Keratinocyte (primary cell): ENCODE measurements at regions not wholly inside any gene's neighbourhood (a gene's known extent, or its start where the extent isn't known, plus 50 kb on each side); places are given as distances from the start of the nearest gene placed in this dataset.

ENCODE experiments used
- DNase-seq: peaks from one replicate; pipeline ENCODE4 v3.0.0-alpha.2; 2011; ENCODE audit warnings: low read depth, missing footprints, low spot score
- FAIRE-seq: peaks from 2 replicates; lab custom pipeline; 2011; peaks lifted over from hg19 to GRCh38; lab: Jason Lieb, UNC
- H2AFZ ChIP-seq: 2 replicates; pipeline ENCODE4 v1.6.0; 2012; ENCODE audit warnings: low read length, control low read depth, inconsistent platforms; ENCODE audit not compliant: control insufficient read depth
- H3K27ac ChIP-seq: 2 replicates; pipeline ENCODE4 v1.5.1; 2011; ENCODE audit warnings: low read length; ENCODE audit not compliant: control insufficient read depth, insufficient read depth
- H3K27me3 ChIP-seq: 3 replicates; pipeline ENCODE4 v1.6.0; 2011; ENCODE audit warnings: low read length; ENCODE audit not compliant: control insufficient read depth, insufficient read depth; ENCODE audit errors: extremely low read depth
- H3K36me3 ChIP-seq, 2 experiments: 2 replicates in 1 of 2; 3 replicates in 1 of 2; pipeline ENCODE4 v1.5.1; 2011; ENCODE audit warnings: low read length in 2 of 2, mild to moderate bottlenecking in 1 of 2; ENCODE audit not compliant: control insufficient read depth in 2 of 2, insufficient read depth in 2 of 2; ENCODE audit errors: extremely low read depth in 1 of 2
- H3K4me1 ChIP-seq: 3 replicates; pipeline ENCODE4 v1.5.1; 2011; ENCODE audit warnings: low read length; ENCODE audit not compliant: control insufficient read depth, insufficient read depth; ENCODE audit errors: extremely low read depth
- H3K4me2 ChIP-seq: 3 replicates; pipeline ENCODE4 v1.6.0; 2011; ENCODE audit warnings: low read depth, low read length; ENCODE audit not compliant: control insufficient read depth, insufficient read depth; ENCODE audit errors: extremely low read depth
- H3K4me3 ChIP-seq, 3 experiments: fragments of 200-600 bp in 1 of 3; sonication (generic) in 1 of 3; 2 replicates in 2 of 3; 3 replicates in 1 of 3; pipeline ENCODE4 v1.5.1; 2011 to 2016; ENCODE audit warnings: low read length in 3 of 3, mild to moderate bottlenecking in 3 of 3, control low read depth in 2 of 3, inconsistent platforms in 1 of 3, low read depth in 1 of 3, mixed read lengths in 1 of 3, mixed run types in 1 of 3, moderate library complexity in 1 of 3; ENCODE audit not compliant: control insufficient read depth in 2 of 3, insufficient read depth in 2 of 3; ENCODE audit errors: extremely low read depth in 1 of 3
- H3K79me2 ChIP-seq: 2 replicates; pipeline ENCODE4 v1.6.0; 2012; ENCODE audit warnings: low read length; ENCODE audit not compliant: control insufficient read depth, insufficient read depth
- H3K9ac ChIP-seq: 3 replicates; pipeline ENCODE4 v1.6.0; 2011; ENCODE audit warnings: low read length; ENCODE audit not compliant: control insufficient read depth, insufficient read depth; ENCODE audit errors: extremely low read depth
- H3K9me1 ChIP-seq: 3 replicates; pipeline ENCODE4 v1.6.0; 2011; ENCODE audit warnings: low read length; ENCODE audit not compliant: control insufficient read depth, insufficient read depth; ENCODE audit errors: extremely low read depth
- H3K9me3 ChIP-seq: 2 replicates; pipeline ENCODE4 v1.5.1; 2012; ENCODE audit warnings: low read depth, low read length; ENCODE audit not compliant: control insufficient read depth
- H4K20me1 ChIP-seq: 3 replicates; pipeline ENCODE4 v1.6.0; 2011; ENCODE audit warnings: low read length; ENCODE audit not compliant: control insufficient read depth, insufficient read depth; ENCODE audit errors: extremely low read depth
- EZH2 ChIP-seq: IDR thresholded peaks from one replicate; pipeline ENCODE4 v1.6.1; 2012; ENCODE audit warnings: inconsistent platforms, mild to moderate bottlenecking, low read length, moderate library complexity
- dilution Hi-C: fragments of 300-500 bp; cut with MboI; formaldehyde crosslinking; loops from one replicate; pipeline ENCODE4 v1.7.0; 2020; ENCODE audit warnings: low sequenced_read_pairs; ENCODE audit not compliant: extremely low pct_ligation_motif_present
- TF ChIP-seq, protein P1 (sequence below), 3 experiments: IDR thresholded peaks in 1 of 3; conservative IDR thresholded peaks in 1 of 3; optimal IDR thresholded peaks in 1 of 3; 2 replicates in 2 of 3; 3 replicates in 1 of 3; pipeline versions ENCODE3 to v1.5.1; 2011; ENCODE audit warnings: low read length in 3 of 3, mild to moderate bottlenecking in 3 of 3, moderate library complexity in 2 of 3, control low read depth in 1 of 3, inconsistent platforms in 1 of 3; ENCODE audit not compliant: insufficient read depth in 2 of 3; ENCODE audit errors: extremely low read depth in 1 of 3

DNA sequence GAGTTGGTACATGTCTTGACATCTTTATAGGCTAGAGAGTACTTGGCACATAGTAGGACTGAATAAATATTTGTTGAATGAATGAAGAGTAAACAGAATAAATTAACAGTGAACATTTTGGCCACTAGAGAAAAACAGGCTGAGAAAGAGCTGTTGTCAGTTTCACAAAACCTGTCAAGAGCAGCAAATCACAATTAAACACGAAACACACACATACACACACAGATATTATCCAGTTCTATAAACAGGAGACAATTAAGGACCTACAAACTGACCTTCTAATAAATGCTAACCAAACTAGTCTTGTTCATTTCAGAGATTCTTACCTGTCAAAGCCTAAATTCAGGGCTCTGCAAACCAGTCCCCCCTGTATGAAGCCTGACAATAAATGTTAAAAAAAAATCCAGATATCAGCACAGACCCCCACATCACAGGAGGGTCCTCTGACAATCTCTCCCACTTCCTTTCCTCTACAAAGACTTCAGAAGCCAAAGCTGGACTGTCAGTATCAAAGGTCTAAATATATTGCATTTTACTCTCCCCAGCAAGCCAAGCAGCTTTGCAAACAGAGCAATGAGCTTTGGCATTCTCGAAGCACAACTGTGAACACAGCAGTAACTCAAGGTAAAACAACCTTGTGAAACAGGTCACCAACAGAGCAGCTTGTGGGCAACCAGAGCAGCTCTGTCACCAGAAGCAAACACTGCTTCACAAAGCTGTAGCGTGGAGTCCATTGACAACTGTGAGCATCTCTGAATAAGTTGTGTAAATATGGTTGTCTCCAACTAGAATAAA, 229.9 kb downstream of the TBXT start:
- Histone ChIP-seq H3K79me2 (no peaks in the 10 kb centered on the region), H3K27ac (no peak overlapping the region), H3K4me3 (no peak overlapping the region), H3K36me3 (no peaks in the 10 kb centered on the region), H2AFZ (no peak overlapping the region), H3K9me3 (peaks cover 2% of the 10 kb centered on the region), H3K27me3 (no peaks in the 10 kb centered on the region), H3K4me1 (no peaks in the 10 kb centered on the region), H3K9ac (no peak overlapping the region), H3K9me1 (no peaks in the 10 kb centered on the region), H4K20me1 (no peaks in the 10 kb centered on the region), H3K4me2 (no peak overlapping the region)
- FAIRE-seq = no peak
- no peak for DNase-seq
- dilution Hi-C loops = no loop called here
- TF ChIP-seq, protein P1, sequence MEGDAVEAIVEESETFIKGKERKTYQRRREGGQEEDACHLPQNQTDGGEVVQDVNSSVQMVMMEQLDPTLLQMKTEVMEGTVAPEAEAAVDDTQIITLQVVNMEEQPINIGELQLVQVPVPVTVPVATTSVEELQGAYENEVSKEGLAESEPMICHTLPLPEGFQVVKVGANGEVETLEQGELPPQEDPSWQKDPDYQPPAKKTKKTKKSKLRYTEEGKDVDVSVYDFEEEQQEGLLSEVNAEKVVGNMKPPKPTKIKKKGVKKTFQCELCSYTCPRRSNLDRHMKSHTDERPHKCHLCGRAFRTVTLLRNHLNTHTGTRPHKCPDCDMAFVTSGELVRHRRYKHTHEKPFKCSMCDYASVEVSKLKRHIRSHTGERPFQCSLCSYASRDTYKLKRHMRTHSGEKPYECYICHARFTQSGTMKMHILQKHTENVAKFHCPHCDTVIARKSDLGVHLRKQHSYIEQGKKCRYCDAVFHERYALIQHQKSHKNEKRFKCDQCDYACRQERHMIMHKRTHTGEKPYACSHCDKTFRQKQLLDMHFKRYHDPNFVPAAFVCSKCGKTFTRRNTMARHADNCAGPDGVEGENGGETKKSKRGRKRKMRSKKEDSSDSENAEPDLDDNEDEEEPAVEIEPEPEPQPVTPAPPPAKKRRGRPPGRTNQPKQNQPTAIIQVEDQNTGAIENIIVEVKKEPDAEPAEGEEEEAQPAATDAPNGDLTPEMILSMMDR (optimal IDR thresholded peaks at IDR 0.05 in 1 of 3, IDR thresholded peaks at IDR 0.05 in 1 of 3, conservative IDR thresholded peaks at IDR 0.05 in 1 of 3; ENCODE audit: extremely low read depth in 1 of 3, insufficient read depth in 2 of 3, low read length in 3 of 3) = no peak
- TF ChIP-seq EZH2 = no peak

DNA sequence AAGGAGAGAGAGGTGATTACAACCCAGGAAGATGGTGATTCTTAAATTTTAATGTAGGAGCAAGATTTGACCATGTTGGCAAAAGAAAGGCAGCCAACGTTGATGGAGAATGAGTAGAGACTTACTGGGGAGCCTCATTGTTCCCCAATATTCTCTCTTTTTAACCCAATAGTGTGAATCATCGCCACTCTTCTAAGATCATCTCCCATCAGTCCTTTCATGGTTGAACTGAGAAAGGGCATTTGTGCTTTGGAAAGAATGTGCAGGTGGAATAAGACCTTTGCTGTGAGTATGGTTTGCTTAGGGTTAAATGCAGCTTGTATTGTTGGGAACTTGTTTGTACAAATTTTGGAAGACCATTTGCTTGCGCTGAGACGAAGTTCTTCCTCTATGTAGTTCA, 231.0 kb downstream of the TBXT start:
- Histone ChIP-seq H3K4me2 (no peak overlapping the region), H3K9me3 (peaks cover 4% of the 10 kb centered on the region), H3K27ac (no peak overlapping the region), H3K27me3 (no peaks in the 10 kb centered on the region), H4K20me1 (no peaks in the 10 kb centered on the region), H3K4me1 (no peaks in the 10 kb centered on the region), H3K9me1 (no peaks in the 10 kb centered on the region), H3K4me3 (no peak overlapping the region), H2AFZ (no peak overlapping the region), H3K36me3 (no peaks in the 10 kb centered on the region), H3K9ac (no peak overlapping the region), H3K79me2 (no peaks in the 10 kb centered on the region)
- no peak for FAIRE-seq
- dilution Hi-C loops = no loop called here
- TF ChIP-seq, protein P1 (optimal IDR thresholded peaks at IDR 0.05 in 1 of 3, IDR thresholded peaks at IDR 0.05 in 1 of 3, conservative IDR thresholded peaks at IDR 0.05 in 1 of 3; ENCODE audit: extremely low read depth in 1 of 3, insufficient read depth in 2 of 3, low read length in 3 of 3) = no peak
- TF ChIP-seq EZH2 = no peak
- DNase-seq = no peak
